ENCODE measurements at regions not wholly inside any gene's neighbourhood (a gene's known extent, or its start where the extent isn't known, plus 50 kb on each side); places are given as distances from the start of the nearest gene placed in this dataset.
"Not testable (repeated sequence)": the region's sequence is repeated elsewhere in the genome, so short reads cannot be mapped to it uniquely, and the experiment has no call there.

- not testable (repeated sequence) for TF ChIP-seq CTCF (IDR thresholded peaks at IDR 0.05; ENCODE audit: control extremely low read depth in 1 of 3, insufficient read depth in 1 of 3, low read depth in 1 of 3, low read length in 3 of 3); EZH2 (IDR thresholded peaks at IDR 0.05; ENCODE audit: low read depth, low read length, severe bottlenecking)
Observed at GRCh38 chr13:43971324-43971723, 91.6 kb downstream of the LACC1 start.
